ENCODE measurements at regions not wholly inside any gene's neighbourhood (a gene's known extent, or its start where the extent isn't known, plus 50 kb on each side); places are given as distances from the start of the nearest gene placed in this dataset.
"Not testable (repeated sequence)": the region's sequence is repeated elsewhere in the genome, so short reads cannot be mapped to it uniquely, and the experiment has no call there.

DNA sequence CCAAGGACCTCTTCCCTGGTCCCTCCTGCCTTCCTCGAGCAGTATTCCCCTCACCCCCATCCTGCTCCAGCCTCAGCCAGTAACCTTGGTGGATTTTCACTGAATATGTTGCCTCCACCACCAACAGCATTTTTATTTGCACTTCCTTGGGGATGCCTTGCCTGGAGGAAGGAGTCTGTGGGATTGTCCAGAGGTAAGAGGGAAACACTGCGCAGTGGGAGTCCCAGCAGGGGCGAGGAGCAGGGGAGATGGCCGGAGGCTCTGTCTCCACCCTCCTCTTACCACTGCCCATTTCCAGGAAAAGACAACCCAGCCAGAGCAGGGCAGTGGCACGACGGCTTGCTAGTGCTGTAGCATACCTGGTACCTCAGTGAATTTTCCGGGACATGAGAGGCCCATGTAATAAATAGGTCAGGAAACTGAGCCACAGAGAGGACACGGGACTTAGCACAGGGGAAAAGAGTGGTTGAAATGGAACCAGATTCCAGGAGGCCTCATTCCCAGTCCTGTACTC is 388.2 kb upstream of the PODXL start:
- no peak for TF ChIP-seq BHLHE40 (IDR thresholded peaks at IDR 0.05; ENCODE audit: borderline replicate concordance)
- TF ChIP-seq HDGF (IDR thresholded peaks at IDR 0.05; ENCODE audit: borderline replicate concordance): no peak
- ChIA-PET POLR2A (no interaction called here), CTCF (interaction anchor here (1.0 to 1.7 kb wide), 7 partner anchors 12 to 312 kb away, joined by 3 to 4 read pairs (median 3); no protein-coding TSS in a partner anchor)
- no peak for DNase-seq (ENCODE audit: extremely low spot score)

DNA sequence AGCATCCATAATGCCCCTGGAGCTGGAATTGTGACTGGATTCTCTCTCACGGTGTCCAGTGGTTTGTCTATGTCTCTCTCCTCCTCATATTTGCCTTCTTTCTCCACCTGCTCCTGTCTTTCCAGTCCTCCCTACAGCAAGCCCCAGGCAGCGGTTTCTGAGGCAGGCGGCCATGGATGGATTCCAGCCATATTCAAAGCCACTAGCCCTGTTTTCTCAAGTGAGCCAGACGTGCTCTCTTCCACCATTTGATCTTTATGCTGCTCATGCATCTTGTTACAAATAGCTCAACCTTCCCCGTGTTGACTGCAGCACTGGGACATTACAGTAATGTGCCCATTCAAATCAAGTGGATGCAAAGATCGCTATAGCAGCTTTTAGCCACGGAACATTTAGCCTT is 387.2 kb upstream of the PODXL start:
- no peak for TF ChIP-seq L3MBTL2 (conservative IDR thresholded peaks at IDR 0.05)
- TF ChIP-seq LEF1 (IDR thresholded peaks at IDR 0.05; ENCODE audit: borderline replicate concordance): no peak
- no peak for TF ChIP-seq ARNT (IDR thresholded peaks at IDR 0.05)
- no peak for TF ChIP-seq FOXK2 (IDR thresholded peaks at IDR 0.05)
- no peak for TF ChIP-seq CTBP1 (IDR thresholded peaks at IDR 0.05; ENCODE audit: borderline replicate concordance)
- ChIA-PET POLR2A (no interaction called here), CTCF (no interaction called here)
- DNase-seq (ENCODE audit: extremely low spot score): no peak

GRCh38 chr7:131943211-131943610 is 386.8 kb upstream of the PODXL start:
- no peak for DNase-seq (ENCODE audit: extremely low spot score)
- CTCF ChIA-PET: no interaction called here
- no peak for TF ChIP-seq ARNT (IDR thresholded peaks at IDR 0.05)
- TF ChIP-seq BHLHE40 (IDR thresholded peaks at IDR 0.05; ENCODE audit: borderline replicate concordance): no peak
- TF ChIP-seq HDGF (IDR thresholded peaks at IDR 0.05; ENCODE audit: borderline replicate concordance): no peak
- no peak for TF ChIP-seq TARDBP (IDR thresholded peaks at IDR 0.05)
- TF ChIP-seq FOXK2 (IDR thresholded peaks at IDR 0.05): no peak
- no peak for TF ChIP-seq NFRKB (IDR thresholded peaks at IDR 0.05)
- no peak for TF ChIP-seq ZNF384 (IDR thresholded peaks at IDR 0.05)
- TF ChIP-seq SP1 (IDR thresholded peaks at IDR 0.05): no peak
- no peak for TF ChIP-seq ELF4 (IDR thresholded peaks at IDR 0.05)
- no peak for TF ChIP-seq CTBP1 (IDR thresholded peaks at IDR 0.05; ENCODE audit: borderline replicate concordance)
- no peak for TF ChIP-seq LEF1 (IDR thresholded peaks at IDR 0.05; ENCODE audit: borderline replicate concordance)
- no peak for TF ChIP-seq FOXA1 (IDR thresholded peaks at IDR 0.05)
- no peak for TF ChIP-seq FOXM1 (IDR thresholded peaks at IDR 0.05; ENCODE audit: borderline replicate concordance)
- no peak for TF ChIP-seq SUZ12 (IDR thresholded peaks at IDR 0.05)
- POLR2A ChIA-PET: no interaction called here

DNA sequence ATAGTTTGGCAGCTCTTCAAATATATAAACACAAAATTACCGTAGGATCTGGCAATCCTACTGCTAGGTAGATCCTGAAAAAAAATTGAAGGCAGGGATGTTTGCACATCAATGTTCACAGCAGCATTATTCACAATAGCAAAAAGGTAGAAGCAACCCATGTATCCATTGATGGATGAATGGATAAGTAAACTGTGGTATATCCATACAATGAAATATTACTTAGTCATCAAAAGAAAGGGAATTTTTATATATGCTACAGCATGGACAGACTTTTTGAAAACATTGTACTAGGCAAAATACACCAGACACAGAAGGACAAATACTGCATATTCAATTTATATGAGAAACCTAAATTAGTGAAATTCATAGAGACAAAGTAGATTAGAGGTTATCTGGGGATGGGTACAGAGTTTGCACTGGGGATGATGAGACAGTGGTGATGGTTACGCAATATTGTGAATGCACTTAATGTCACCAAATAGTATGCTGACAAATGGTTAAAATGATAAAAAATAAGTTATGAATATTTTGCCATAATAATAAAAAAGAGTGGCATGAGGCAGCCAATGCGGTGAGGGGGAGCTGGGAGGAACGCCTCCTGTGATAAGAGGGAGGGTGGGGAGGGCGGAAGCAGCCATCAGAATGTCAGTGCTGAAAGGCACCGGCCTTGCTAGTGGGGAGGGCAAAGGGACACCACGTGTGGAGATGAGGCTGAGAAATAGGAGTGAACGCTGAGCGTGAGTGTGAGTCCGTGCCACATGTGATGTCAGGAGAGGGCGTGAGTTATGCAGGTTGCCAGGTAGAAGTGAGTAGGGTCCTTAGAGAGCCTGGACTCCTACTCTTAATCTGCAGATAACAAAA is 386.1 kb upstream of the PODXL start:
- DNase-seq (ENCODE audit: extremely low spot score): no peak
- TF ChIP-seq BHLHE40 (IDR thresholded peaks at IDR 0.05; ENCODE audit: borderline replicate concordance) (no peak), SP1 (IDR thresholded peaks at IDR 0.05) (no peak), FOXA1 (IDR thresholded peaks at IDR 0.05) (no peak), FOXM1 (IDR thresholded peaks at IDR 0.05; ENCODE audit: borderline replicate concordance) (no peak), CTBP1 (IDR thresholded peaks at IDR 0.05; ENCODE audit: borderline replicate concordance) (no peak), ZNF384 (IDR thresholded peaks at IDR 0.05) (no peak), SUZ12 (IDR thresholded peaks at IDR 0.05) (no peak), HDGF (IDR thresholded peaks at IDR 0.05; ENCODE audit: borderline replicate concordance) (no peak), ELF4 (IDR thresholded peaks at IDR 0.05) (no peak)
- TF ChIP-seq, protein P1, sequence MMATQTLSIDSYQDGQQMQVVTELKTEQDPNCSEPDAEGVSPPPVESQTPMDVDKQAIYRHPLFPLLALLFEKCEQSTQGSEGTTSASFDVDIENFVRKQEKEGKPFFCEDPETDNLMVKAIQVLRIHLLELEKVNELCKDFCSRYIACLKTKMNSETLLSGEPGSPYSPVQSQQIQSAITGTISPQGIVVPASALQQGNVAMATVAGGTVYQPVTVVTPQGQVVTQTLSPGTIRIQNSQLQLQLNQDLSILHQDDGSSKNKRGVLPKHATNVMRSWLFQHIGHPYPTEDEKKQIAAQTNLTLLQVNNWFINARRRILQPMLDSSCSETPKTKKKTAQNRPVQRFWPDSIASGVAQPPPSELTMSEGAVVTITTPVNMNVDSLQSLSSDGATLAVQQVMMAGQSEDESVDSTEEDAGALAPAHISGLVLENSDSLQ (IDR thresholded peaks at IDR 0.05): no peak
- CTCF ChIA-PET: no interaction called here
- POLR2A ChIA-PET: no interaction called here

- no peak for DNase-seq (ENCODE audit: extremely low spot score)
- ChIA-PET CTCF (interaction anchor here (1.0 kb wide), 1 partner anchor 82 kb away, joined by 3 read pairs; no protein-coding TSS in a partner anchor), POLR2A (no interaction called here)
- TF ChIP-seq CTBP1 (IDR thresholded peaks at IDR 0.05; ENCODE audit: borderline replicate concordance) (no peak), LEF1 (IDR thresholded peaks at IDR 0.05; ENCODE audit: borderline replicate concordance) (no peak), TARDBP (IDR thresholded peaks at IDR 0.05) (no peak), ARNT (IDR thresholded peaks at IDR 0.05) (no peak), BHLHE40 (IDR thresholded peaks at IDR 0.05; ENCODE audit: borderline replicate concordance) (no peak), ELF4 (IDR thresholded peaks at IDR 0.05) (no peak), L3MBTL2 (conservative IDR thresholded peaks at IDR 0.05) (no peak), ZNF384 (IDR thresholded peaks at IDR 0.05) (no peak), HDGF (IDR thresholded peaks at IDR 0.05; ENCODE audit: borderline replicate concordance) (no peak), FOXM1 (IDR thresholded peaks at IDR 0.05; ENCODE audit: borderline replicate concordance) (no peak), FOXK2 (IDR thresholded peaks at IDR 0.05) (no peak), SUZ12 (IDR thresholded peaks at IDR 0.05) (no peak), FOXA1 (IDR thresholded peaks at IDR 0.05) (no peak), SP1 (IDR thresholded peaks at IDR 0.05) (no peak), NFRKB (IDR thresholded peaks at IDR 0.05) (no peak)
- TF ChIP-seq, protein P1 (IDR thresholded peaks at IDR 0.05): no peak
Observed at GRCh38 chr7:131941291-131941690, 384.9 kb upstream of the PODXL start.

- POLR2A ChIA-PET: no interaction called here
- CTCF ChIA-PET: interaction anchor here (1.0 kb wide), 1 partner anchor 81 kb away, joined by 3 read pairs; no protein-coding TSS in a partner anchor
Observed at GRCh38 chr7:131940621-131941165, 384.3 kb upstream of the PODXL start.

GRCh38 chr7:131938788-131939187 is 382.4 kb upstream of the PODXL start:
- DNase-seq (ENCODE audit: extremely low spot score); CTCF ChIA-PET; POLR2A ChIA-PET: not testable (repeated sequence)

More at GRCh38 chr7:131940621-131941165, 384.3 kb upstream of the PODXL start:
- TF ChIP-seq ELF4 (IDR thresholded peaks at IDR 0.05) (no peak), SP1 (IDR thresholded peaks at IDR 0.05) (no peak), ARNT (IDR thresholded peaks at IDR 0.05) (no peak), FOXK2 (IDR thresholded peaks at IDR 0.05) (no peak), LEF1 (IDR thresholded peaks at IDR 0.05; ENCODE audit: borderline replicate concordance) (no peak), CTBP1 (IDR thresholded peaks at IDR 0.05; ENCODE audit: borderline replicate concordance) (no peak), TARDBP (IDR thresholded peaks at IDR 0.05) (no peak)
- TF ChIP-seq, protein P1 (IDR thresholded peaks at IDR 0.05): no peak
- no peak for DNase-seq (ENCODE audit: extremely low spot score)
